Hepatocyte (in vitro differentiated cells): ENCODE measurements at regions not wholly inside any gene's neighbourhood (a gene's known extent, or its start where the extent isn't known, plus 50 kb on each side); places are given as distances from the start of the nearest gene placed in this dataset.

Source experiments
- CTCF ChIP-seq: fragments of 200-600 bp; sonication (generic); IDR thresholded peaks from 2 replicates; pipeline ENCODE4 v1.5.1; 2016; ENCODE audit warnings: antibody characterized with exemption, mild to moderate bottlenecking; ENCODE audit not compliant: poor library complexity
- EZH2 ChIP-seq: fragments of 200-600 bp; sonication (generic); IDR thresholded peaks from 2 replicates; pipeline ENCODE4 v1.6.1; 2016; ENCODE audit warnings: antibody characterized with exemption, mild to moderate bottlenecking, borderline replicate concordance
- EZH2phosphoT487 ChIP-seq: fragments of 200-600 bp; sonication (generic); IDR thresholded peaks from one replicate; pipeline ENCODE4 v1.6.1; 2018; ENCODE audit warnings: antibody characterized with exemption, mild to moderate bottlenecking, low read depth, moderate library complexity; ENCODE audit not compliant: unreplicated experiment, severe bottlenecking

- no peak for TF ChIP-seq CTCF
- TF ChIP-seq EZH2phosphoT487, result no peak
- no peak for TF ChIP-seq EZH2
Observed at GRCh38 chr1:60245324-60245723, 171.8 kb upstream of the C1orf87 start.
